RWPE2 (cell line): ENCODE measurements at regions not wholly inside any gene's neighbourhood (a gene's known extent, or its start where the extent isn't known, plus 50 kb on each side); places are given as distances from the start of the nearest gene placed in this dataset.

Experiments
- ATAC-seq: fragments of 200-7000 bp; cut with Tn5 transposase; 3 replicates; pipeline ENCODE4 v1.9.1; 2021; ENCODE audit warnings: low read depth
- DNase-seq: peaks from one replicate; pipeline ENCODE4 v3.0.0-alpha.2; 2020; ENCODE audit warnings: low spot score
- H3K27ac ChIP-seq: fragments of 450-650 bp; 2 replicates; pipeline ENCODE4 v1.5.1; 2017; ENCODE audit warnings: mild to moderate bottlenecking; ENCODE audit not compliant: poor library complexity, severe bottlenecking
- H3K27me3 ChIP-seq: fragments of 250-450 bp; sonication (Bioruptor Pico); 2 replicates; pipeline ENCODE4 v1.5.1; 2021; ENCODE audit warnings: mild to moderate bottlenecking, moderate library complexity; ENCODE audit not compliant: insufficient read depth, poor library complexity, severe bottlenecking
- H3K36me3 ChIP-seq: fragments of 250-450 bp; sonication (Bioruptor Pico); 2 replicates; pipeline ENCODE4 v1.5.1; 2020; ENCODE audit warnings: low read depth, mild to moderate bottlenecking, moderate library complexity
- H3K4me1 ChIP-seq: fragments of 250-450 bp; sonication (Bioruptor Pico); 2 replicates; pipeline ENCODE4 v1.5.1; 2021; ENCODE audit warnings: mild to moderate bottlenecking, moderate library complexity; ENCODE audit not compliant: insufficient read depth, poor library complexity, severe bottlenecking
- H3K4me3 ChIP-seq: fragments of 250-450 bp; sonication (Bioruptor Pico); 2 replicates; pipeline ENCODE4 v1.5.1; 2021; ENCODE audit warnings: mild to moderate bottlenecking, moderate library complexity; ENCODE audit not compliant: severe bottlenecking
- H3K9me3 ChIP-seq: fragments of 250-450 bp; sonication (Bioruptor Pico); 2 replicates; pipeline ENCODE4 v1.5.1; 2021; ENCODE audit warnings: mild to moderate bottlenecking, moderate library complexity; ENCODE audit not compliant: severe bottlenecking
- TF ChIP-seq, protein P1 (sequence below): fragments of 450-650 bp; IDR thresholded peaks from one replicate; pipeline ENCODE4 v1.5.1; 2017; ENCODE audit warnings: mild to moderate bottlenecking, moderate library complexity; ENCODE audit not compliant: poor library complexity, severe bottlenecking

DNA sequence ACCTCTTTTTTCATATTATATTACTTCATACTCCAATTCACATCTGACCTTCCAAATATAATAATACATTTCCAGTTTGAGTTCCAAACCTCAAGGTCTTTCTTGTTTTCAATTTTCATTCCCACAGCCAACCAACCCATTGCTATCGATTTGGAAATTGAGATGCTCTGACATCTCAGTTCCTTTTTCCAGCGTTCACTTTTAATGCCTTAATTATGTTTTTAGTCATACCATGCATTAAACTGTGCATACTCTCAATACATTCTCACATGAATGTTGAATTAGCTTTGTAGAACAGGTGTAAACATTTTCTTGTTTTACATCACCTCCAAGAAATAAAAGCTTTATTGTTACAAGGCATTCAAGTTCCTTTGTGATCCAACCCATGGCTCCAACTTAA is 294.2 kb upstream of the ANO3 start:
- DNase-seq = no peak
- no peaks in the 10 kb centered on the region for H3K9me3 ChIP-seq
- TF ChIP-seq, protein P1, sequence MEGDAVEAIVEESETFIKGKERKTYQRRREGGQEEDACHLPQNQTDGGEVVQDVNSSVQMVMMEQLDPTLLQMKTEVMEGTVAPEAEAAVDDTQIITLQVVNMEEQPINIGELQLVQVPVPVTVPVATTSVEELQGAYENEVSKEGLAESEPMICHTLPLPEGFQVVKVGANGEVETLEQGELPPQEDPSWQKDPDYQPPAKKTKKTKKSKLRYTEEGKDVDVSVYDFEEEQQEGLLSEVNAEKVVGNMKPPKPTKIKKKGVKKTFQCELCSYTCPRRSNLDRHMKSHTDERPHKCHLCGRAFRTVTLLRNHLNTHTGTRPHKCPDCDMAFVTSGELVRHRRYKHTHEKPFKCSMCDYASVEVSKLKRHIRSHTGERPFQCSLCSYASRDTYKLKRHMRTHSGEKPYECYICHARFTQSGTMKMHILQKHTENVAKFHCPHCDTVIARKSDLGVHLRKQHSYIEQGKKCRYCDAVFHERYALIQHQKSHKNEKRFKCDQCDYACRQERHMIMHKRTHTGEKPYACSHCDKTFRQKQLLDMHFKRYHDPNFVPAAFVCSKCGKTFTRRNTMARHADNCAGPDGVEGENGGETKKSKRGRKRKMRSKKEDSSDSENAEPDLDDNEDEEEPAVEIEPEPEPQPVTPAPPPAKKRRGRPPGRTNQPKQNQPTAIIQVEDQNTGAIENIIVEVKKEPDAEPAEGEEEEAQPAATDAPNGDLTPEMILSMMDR = no peak
- no peak for ATAC-seq
- H3K4me3 ChIP-seq = no peak overlapping the region
- no peaks in the 10 kb centered on the region for H3K36me3 ChIP-seq
- H3K27me3 ChIP-seq = no peaks in the 10 kb centered on the region
- no peak overlapping the region for H3K27ac ChIP-seq
- H3K4me1 ChIP-seq = no peaks in the 10 kb centered on the region

DNA sequence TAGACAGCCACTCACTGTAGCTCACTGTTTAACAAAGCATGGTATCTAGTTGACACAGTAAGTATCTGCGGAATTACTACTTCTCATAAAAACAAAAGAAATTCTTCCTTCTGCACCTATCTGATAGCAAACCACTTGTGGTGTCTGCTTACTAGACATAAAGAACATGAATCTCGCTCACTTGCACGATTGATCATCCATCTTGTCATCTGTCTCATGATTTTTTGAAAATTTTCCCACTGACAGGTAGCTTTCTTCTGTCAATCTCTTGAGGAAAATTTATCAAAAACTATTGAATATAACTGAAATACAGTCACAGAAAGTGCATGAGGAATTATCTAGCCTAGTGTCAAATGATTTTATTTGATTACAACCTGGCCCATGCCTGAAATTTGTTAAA is 291.6 kb upstream of the ANO3 start:
- DNase-seq (no peak), ATAC-seq (no peak)
- no peak overlapping the region for H3K4me3 ChIP-seq
- TF ChIP-seq, protein P1 = no peak
- H3K4me1 ChIP-seq = no peaks in the 10 kb centered on the region
- H3K27ac ChIP-seq = no peak overlapping the region
- no peaks in the 10 kb centered on the region for H3K27me3 ChIP-seq
- H3K36me3 ChIP-seq = no peaks in the 10 kb centered on the region
- no peaks in the 10 kb centered on the region for H3K9me3 ChIP-seq

DNA sequence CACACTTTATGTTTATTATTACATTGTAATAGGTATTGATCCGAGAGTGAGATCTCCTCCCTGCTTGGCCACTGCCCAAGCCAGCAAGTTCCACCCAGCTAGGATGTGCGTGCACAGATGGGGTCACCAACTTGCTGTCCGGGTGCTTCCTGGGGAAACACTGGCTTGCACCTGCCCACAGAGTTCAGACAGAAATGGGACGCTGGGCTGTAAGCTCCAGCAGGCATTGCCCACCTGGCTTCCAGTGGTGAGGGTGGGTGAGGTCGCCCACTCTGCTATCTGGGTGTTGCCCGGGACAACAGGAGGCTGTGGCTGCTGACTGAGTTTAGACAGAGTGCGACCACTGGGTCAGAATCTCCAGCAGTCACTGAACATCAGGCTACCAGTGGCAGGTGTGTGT is 289.8 kb upstream of the ANO3 start:
- ATAC-seq = no peak
- no peaks in the 10 kb centered on the region for H3K9me3 ChIP-seq
- peak; percentile 38 for DNase-seq
- TF ChIP-seq, protein P1 = no peak
- H3K27me3 ChIP-seq = no peaks in the 10 kb centered on the region
- no peaks in the 10 kb centered on the region for H3K36me3 ChIP-seq
- no peak overlapping the region for H3K4me3 ChIP-seq
- H3K4me1 ChIP-seq = no peaks in the 10 kb centered on the region
- H3K27ac ChIP-seq = no peak overlapping the region

DNA sequence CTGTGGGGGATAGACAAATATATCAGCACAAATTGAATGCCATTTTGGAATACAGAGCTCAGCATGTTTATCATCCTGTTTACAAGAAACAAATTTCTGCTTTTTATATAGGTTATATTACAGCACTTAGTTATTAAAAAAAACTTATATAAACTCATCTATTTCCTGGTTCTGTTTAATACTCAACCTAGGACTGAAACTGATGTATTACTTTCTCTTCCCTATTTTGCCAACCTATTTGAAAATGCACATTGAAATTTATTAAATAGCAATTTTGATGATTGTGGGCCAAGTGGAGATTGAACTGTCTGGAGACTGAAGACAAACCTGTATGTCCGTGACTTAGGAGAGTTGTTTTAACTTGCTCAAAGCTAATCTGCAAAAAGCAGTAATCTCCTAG is 288.3 kb upstream of the ANO3 start:
- no peak for DNase-seq
- Histone ChIP-seq H3K4me3 (no peak overlapping the region), H3K27me3 (no peaks in the 10 kb centered on the region), H3K9me3 (no peaks in the 10 kb centered on the region), H3K4me1 (no peaks in the 10 kb centered on the region), H3K27ac (no peak overlapping the region), H3K36me3 (no peaks in the 10 kb centered on the region)
- ATAC-seq = no peak
- TF ChIP-seq, protein P1 = no peak

DNA sequence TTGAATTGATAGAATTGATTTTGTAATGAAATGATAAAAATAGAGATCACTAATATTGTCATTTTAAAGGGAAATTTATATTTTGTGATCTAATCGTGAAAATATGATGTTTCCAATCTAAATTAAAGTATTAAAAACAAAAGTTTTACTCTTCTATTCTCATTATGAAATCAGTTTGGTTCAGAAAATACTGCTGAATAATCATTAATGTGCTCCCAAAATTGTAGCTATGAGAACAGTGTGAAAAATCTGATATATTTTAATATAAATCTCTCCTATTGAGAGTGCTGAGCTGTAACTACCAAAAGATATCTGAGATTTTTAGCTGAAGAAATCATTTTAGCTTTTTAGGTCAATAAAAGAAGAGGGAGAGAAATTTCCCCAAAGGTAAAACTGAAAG is 287.5 kb upstream of the ANO3 start:
- H3K36me3 ChIP-seq = no peaks in the 10 kb centered on the region
- no peak overlapping the region for H3K27ac ChIP-seq
- ATAC-seq (no peak), DNase-seq (no peak)
- TF ChIP-seq, protein P1 = no peak
- no peaks in the 10 kb centered on the region for H3K27me3 ChIP-seq
- H3K9me3 ChIP-seq = no peaks in the 10 kb centered on the region
- no peak overlapping the region for H3K4me3 ChIP-seq
- H3K4me1 ChIP-seq = no peaks in the 10 kb centered on the region
